GM06990 (cell line): ENCODE measurements at regions not wholly inside any gene's neighbourhood (a gene's known extent, or its start where the extent isn't known, plus 50 kb on each side); places are given as distances from the start of the nearest gene placed in this dataset.
"Not testable (repeated sequence)": the region's sequence is repeated elsewhere in the genome, so short reads cannot be mapped to it uniquely, and the experiment has no call there.

Experiments used
- DNase-seq: peaks from one replicate; pipeline ENCODE4 v3.0.0-alpha.2; 2011; ENCODE audit not compliant: insufficient read length; ENCODE audit errors: extremely low read depth
- H3K27me3 ChIP-seq: replicated peaks from 2 replicates; pipeline ENCODE4 v1.6.0; 2011; ENCODE audit warnings: low read length; ENCODE audit not compliant: control insufficient read depth, insufficient read depth
- H3K36me3 ChIP-seq: 2 replicates; pipeline ENCODE4 v1.5.1; 2011; ENCODE audit warnings: low read length; ENCODE audit not compliant: control insufficient read depth, insufficient read depth
- H3K4me3 ChIP-seq: replicated peaks from 2 replicates; pipeline ENCODE4 v1.5.1; 2011; ENCODE audit warnings: low read depth, mild to moderate bottlenecking, control low read depth, low read length
- CTCF ChIP-seq: IDR thresholded peaks from 2 replicates; pipeline ENCODE4 v1.5.1; 2011; ENCODE audit warnings: low read length, control low read depth, mild to moderate bottlenecking, inconsistent platforms; ENCODE audit not compliant: insufficient read depth, poor library complexity, severe bottlenecking

- TF ChIP-seq CTCF, result no peak
- no peak for DNase-seq
- H3K4me3 ChIP-seq, result no peak overlapping the region
These were observed 116.6 kb upstream of the IVNS1ABP start for GRCh38 chr1:185433667-185434066.

GRCh38 chr1:185432948-185433347, 115.9 kb upstream of the IVNS1ABP start:
- no peaks in the 10 kb centered on the region for H3K36me3 ChIP-seq
- no peaks in the 10 kb centered on the region for H3K27me3 ChIP-seq
- H3K4me3 ChIP-seq, result no peak overlapping the region
- DNase-seq, result no peak
- no peak for TF ChIP-seq CTCF

More at GRCh38 chr1:185433667-185434066, 116.6 kb upstream of the IVNS1ABP start:
- Histone ChIP-seq H3K36me3 (no peaks in the 10 kb centered on the region), H3K27me3 (no peaks in the 10 kb centered on the region)

GRCh38 chr1:185431612-185432011, 114.6 kb upstream of the IVNS1ABP start:
- Histone ChIP-seq H3K36me3 (no peaks in the 10 kb centered on the region), H3K4me3 (no peak overlapping the region), H3K27me3 (no peaks in the 10 kb centered on the region)
- DNase-seq, result no peak
- no peak for TF ChIP-seq CTCF

- DNase-seq, H3K4me3 ChIP-seq, H3K27me3 ChIP-seq, H3K36me3 ChIP-seq: not testable (repeated sequence)
These were observed 112.6 kb upstream of the IVNS1ABP start for GRCh38 chr1:185429668-185430067.

GRCh38 chr1:185427776-185428175, 110.7 kb upstream of the IVNS1ABP start:
- Histone ChIP-seq H3K27me3 (no peaks in the 10 kb centered on the region), H3K4me3 (no peak overlapping the region), H3K36me3 (no peaks in the 10 kb centered on the region)
- TF ChIP-seq CTCF, result no peak
- DNase-seq, result no peak

GRCh38 chr1:185427264-185427663, 110.2 kb upstream of the IVNS1ABP start:
- TF ChIP-seq CTCF, result no peak
- DNase-seq, result no peak

More at GRCh38 chr1:185427264-185427663, 110.2 kb upstream of the IVNS1ABP start:
- no peaks in the 10 kb centered on the region for H3K36me3 ChIP-seq
- H3K27me3 ChIP-seq, result no peaks in the 10 kb centered on the region
- H3K4me3 ChIP-seq, result no peak overlapping the region
